Fibroblast of pulmonary artery (primary cell): ENCODE measurements at regions not wholly inside any gene's neighbourhood (a gene's known extent, or its start where the extent isn't known, plus 50 kb on each side); places are given as distances from the start of the nearest gene placed in this dataset.

ENCODE experiments used
- DNase-seq: peaks from one replicate; pipeline ENCODE4 v3.0.0-alpha.2; 2010; ENCODE audit warnings: low read depth
- H3K4me3 ChIP-seq: replicated peaks from 2 replicates; pipeline ENCODE4 v1.5.1; 2011; ENCODE audit warnings: low read depth, mild to moderate bottlenecking, control low read depth, low read length, moderate library complexity
- TF ChIP-seq, protein P1 (sequence below): IDR thresholded peaks from 2 replicates; pipeline ENCODE4 v1.5.1; 2011; ENCODE audit warnings: mild to moderate bottlenecking, control low read depth, low read length, inconsistent platforms; ENCODE audit errors: missing control alignments

DNA sequence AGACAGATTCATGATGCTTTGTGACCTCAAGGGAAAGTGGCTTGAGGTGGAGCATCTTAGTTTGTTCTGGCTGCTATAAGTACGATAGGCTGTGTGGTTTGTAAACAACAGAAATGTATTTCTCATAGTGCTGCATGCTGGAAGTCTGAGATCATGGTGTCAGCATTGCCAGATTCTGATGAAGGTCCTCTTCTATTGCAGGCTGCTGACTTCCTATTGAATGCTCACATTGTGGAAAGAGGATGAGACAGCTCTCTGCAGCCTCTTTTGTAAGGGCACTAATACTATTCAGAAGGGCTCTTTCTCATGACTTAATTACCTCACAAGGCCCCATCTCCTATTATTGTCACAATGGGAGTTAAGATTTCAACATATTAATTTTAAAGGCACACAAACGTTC lies 1674.0 kb upstream of the PCDH7 start:
- no peak overlapping the region for H3K4me3 ChIP-seq
- DNase-seq = peak; percentile 58
- TF ChIP-seq, protein P1, sequence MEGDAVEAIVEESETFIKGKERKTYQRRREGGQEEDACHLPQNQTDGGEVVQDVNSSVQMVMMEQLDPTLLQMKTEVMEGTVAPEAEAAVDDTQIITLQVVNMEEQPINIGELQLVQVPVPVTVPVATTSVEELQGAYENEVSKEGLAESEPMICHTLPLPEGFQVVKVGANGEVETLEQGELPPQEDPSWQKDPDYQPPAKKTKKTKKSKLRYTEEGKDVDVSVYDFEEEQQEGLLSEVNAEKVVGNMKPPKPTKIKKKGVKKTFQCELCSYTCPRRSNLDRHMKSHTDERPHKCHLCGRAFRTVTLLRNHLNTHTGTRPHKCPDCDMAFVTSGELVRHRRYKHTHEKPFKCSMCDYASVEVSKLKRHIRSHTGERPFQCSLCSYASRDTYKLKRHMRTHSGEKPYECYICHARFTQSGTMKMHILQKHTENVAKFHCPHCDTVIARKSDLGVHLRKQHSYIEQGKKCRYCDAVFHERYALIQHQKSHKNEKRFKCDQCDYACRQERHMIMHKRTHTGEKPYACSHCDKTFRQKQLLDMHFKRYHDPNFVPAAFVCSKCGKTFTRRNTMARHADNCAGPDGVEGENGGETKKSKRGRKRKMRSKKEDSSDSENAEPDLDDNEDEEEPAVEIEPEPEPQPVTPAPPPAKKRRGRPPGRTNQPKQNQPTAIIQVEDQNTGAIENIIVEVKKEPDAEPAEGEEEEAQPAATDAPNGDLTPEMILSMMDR = no peak

DNA sequence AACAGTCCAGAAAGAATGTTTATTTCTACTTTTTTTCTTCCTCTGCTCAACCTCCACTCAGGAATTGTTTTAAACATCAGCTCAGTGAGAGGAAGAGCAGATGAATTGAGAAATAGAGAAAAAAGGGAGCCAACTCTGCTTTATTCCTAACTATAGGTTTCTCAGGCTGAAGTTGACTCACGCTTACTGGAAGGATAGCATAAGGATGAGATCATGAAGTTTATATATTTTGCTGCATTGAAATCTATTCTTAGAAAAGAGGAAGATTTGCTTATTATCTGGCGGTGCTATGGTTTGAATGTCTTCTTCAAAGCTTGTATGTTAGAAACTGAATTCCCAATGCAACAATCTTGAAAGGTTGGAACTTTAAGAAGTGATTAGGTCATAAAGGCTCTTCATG lies 1673.4 kb upstream of the PCDH7 start:
- H3K4me3 ChIP-seq = no peak overlapping the region
- DNase-seq = peak; percentile 69
- TF ChIP-seq, protein P1 = no peak

- TF ChIP-seq, protein P1 = no peak
- no peak overlapping the region for H3K4me3 ChIP-seq
- no peak for DNase-seq
Measured at GRCh38 chr4:29047341-29048041, 1672.7 kb upstream of the PCDH7 start.

DNA sequence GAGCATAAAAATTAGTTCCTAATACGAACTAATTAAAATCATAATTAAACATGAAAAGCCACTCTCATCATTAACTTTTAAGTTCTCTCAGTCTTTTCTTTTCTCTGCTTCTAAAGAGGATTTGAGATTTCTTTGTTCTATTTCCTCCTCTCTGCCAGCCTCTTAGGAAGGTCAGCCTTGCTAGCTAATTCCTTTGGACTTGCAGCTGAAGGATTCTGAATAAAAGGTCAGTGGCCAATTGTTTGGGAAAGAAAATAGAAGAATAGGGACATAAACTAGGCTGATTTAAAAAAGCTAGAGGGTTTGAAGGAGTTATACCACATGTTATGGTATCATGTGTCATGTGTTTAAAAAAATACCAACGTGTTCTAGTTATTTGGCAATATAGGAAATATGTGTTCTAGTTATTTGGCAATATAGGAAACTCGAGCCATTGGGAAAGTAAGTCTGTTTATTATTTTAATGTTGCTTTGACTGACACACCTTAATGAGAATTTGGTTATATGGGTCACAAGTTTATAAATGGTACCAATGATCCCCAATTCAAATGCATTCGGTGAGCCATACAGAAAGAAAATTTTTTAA lies 1668.7 kb upstream of the PCDH7 start:
- peak; percentile 51 for DNase-seq

DNA sequence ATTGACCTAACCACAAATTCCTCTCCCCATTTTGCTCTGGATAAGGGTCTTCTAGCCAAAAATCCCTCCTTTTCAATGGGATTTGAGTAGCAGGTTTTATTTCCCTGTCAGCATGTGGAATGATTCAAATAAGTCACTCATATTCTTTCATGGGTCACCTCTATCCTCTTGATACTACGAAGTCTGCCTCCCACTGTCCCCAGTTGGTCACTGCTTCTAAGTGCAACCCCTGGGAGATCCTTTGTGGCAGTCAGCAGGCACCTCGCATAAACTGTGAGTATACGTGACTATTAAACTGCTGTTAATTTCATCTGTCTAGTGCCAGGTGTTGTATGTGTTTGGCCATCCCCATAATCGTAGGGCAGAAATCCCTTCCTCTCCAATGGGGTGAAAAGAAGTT lies 1667.9 kb upstream of the PCDH7 start:
- DNase-seq = no peak
- no peak overlapping the region for H3K4me3 ChIP-seq
- TF ChIP-seq, protein P1 = no peak

More for the DNA sequence above, 1668.7 kb upstream of the PCDH7 start:
- no peak overlapping the region for H3K4me3 ChIP-seq
- TF ChIP-seq, protein P1 = no peak

- TF ChIP-seq, protein P1 = no peak
- DNase-seq = peak; percentile 7
- no peak overlapping the region for H3K4me3 ChIP-seq
Measured at GRCh38 chr4:29058531-29058930, 1661.6 kb upstream of the PCDH7 start.

DNA sequence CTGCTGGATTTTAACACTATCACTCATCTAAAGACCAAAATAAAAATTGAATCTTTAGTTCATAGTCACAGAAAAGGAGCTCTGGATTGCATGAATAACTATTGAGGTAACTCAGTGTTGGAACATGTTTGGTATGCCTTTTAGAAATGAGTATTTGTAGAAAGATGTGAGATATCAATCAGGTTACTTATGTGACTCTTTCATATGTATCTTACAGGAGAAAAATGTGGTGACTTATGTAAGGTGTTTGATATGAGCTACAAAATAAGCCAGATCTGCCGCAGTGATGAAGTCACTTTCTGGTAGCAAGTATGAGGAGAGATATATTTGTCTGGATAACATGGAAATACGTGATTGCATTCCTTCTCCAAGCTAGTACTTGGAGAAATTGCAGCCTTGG lies 1653.3 kb upstream of the PCDH7 start:
- DNase-seq = peak; percentile 5
- TF ChIP-seq, protein P1 = no peak
- H3K4me3 ChIP-seq = no peak overlapping the region
